ENCODE measurements at regions not wholly inside any gene's neighbourhood (a gene's known extent, or its start where the extent isn't known, plus 50 kb on each side); places are given as distances from the start of the nearest gene placed in this dataset.
"Not testable (repeated sequence)": the region's sequence is repeated elsewhere in the genome, so short reads cannot be mapped to it uniquely, and the experiment has no call there.

GRCh38 chr10:64441872-64442271 lies 920.7 kb downstream of the REEP3 start:
- intact Hi-C loops (cut with DNase I): not testable (repeated sequence)
- DNase-seq: peak in 3 of 10 donors; percentile 57 to 70 (median 61)

GRCh38 chr10:64444163-64444562 lies 923.0 kb downstream of the REEP3 start:
- no peak for DNase-seq
- intact Hi-C loops (cut with DNase I): no loop called here

GRCh38 chr10:64444564-64444963 lies 923.4 kb downstream of the REEP3 start:
- intact Hi-C loops (cut with DNase I): no loop called here
- no peak for DNase-seq

DNA sequence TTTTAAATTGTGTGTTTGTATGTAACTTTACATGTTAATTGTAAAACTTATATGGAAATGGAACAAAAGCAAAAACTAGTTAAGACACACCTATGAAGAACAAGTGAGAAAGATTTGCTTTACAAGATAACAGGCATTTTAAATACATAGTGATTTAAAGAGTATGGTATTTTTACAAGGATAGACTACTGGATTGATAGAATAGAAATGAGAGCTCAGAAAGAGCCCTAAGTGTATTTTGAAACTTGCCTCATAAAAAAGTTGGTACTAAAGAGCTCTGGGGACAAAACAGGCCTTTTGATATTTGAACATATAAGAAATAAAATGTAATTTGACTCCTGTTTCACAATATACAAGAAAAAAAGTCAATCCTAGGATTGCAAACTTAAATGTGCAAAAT lies 928.4 kb downstream of the REEP3 start:
- DNase-seq: no peak
- intact Hi-C loops (cut with DNase I): no loop called here

GRCh38 chr10:64450312-64450711 lies 929.1 kb downstream of the REEP3 start:
- intact Hi-C loops (cut with DNase I): no loop called here
- DNase-seq: no peak

GRCh38 chr10:64454962-64455361 lies 933.8 kb downstream of the REEP3 start:
- intact Hi-C loops (cut with DNase I): no loop called here
- no peak for DNase-seq

DNA sequence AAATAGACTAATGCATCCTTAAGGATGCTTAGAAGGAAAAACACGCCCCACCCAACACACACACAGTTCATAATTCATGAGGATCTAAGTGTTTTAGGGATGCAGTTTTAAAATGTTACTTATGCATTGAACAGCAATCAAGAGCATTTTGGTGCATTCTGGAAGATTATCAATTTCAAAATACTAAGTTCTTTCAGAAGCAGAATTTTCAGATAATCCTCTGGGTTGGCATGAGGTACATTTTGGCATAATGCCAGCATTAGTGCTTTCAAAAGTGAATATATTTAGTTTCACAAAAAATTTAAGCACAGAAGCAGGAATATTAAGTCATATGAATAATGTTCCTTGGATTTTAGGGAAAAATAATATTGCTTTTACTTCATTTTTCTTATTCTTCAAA lies 937.1 kb downstream of the REEP3 start:
- intact Hi-C loops (cut with DNase I): no loop called here
- DNase-seq: no peak

DNA sequence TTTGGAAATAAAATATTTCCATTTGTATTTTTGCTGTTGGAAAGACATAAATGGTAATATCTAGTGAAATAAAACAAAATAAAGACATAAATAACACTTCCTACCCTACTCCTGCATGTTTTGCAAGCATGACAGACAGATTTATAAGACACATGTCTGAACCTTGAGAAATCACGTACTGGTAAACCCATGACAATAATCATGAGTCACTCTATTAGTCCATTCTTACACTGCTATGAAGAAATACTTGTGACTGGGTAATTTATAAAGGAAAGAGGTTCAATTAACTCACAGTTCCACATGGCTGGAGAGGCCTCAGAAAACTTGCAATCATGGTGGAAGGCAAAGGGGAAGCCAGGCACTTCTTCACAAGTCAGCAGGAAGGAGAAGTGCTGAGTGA lies 942.2 kb downstream of the REEP3 start:
- no peak for DNase-seq
- intact Hi-C loops (cut with DNase I): no loop called here

- intact Hi-C loops (cut with DNase I): no loop called here
- no peak for DNase-seq
These were observed 944.5 kb downstream of the REEP3 start for GRCh38 chr10:64465653-64466052.

DNA sequence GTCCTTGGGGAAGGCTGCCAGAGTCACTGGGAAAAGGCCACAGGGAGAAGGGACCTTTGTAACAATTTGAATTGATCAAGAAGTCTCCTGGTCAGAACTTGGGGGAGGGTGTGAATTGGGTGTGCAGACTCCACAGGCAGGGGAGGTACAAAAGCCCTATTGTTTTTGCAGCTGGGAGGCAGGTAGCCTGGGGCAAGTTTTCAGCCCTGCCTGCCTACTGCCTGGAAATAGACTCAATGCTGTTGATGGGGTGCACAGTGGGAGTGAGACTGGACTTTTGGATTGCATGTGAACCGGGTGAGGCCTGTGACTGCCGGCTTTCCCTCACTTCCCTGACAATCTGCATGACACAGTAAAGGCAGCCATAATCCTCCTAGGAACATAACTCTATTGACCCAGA lies 947.0 kb downstream of the REEP3 start:
- intact Hi-C loops (cut with DNase I): no loop called here
- peak in 1 of 10 donors; percentile 58 for DNase-seq

DNA sequence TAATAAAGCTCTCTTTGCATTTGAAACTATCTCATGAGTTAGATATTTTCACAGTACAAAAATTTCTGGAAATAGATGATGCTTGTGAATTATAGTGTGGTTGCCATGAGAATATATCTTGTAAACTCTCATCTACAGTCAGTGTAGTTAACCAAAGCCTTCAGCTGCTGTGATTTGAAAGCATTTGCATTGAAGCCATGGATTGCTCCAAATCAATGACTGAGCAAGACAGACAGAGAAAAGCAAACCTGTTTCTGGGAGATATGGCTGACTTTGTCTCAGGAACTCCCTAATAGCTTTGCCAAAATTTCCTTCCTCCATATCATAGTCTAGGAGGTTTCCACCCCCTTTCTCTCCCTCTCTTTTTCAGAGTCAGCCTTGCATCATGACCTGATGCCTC lies 955.3 kb downstream of the REEP3 start:
- DNase-seq: no peak
- intact Hi-C loops (cut with DNase I): no loop called here

DNA sequence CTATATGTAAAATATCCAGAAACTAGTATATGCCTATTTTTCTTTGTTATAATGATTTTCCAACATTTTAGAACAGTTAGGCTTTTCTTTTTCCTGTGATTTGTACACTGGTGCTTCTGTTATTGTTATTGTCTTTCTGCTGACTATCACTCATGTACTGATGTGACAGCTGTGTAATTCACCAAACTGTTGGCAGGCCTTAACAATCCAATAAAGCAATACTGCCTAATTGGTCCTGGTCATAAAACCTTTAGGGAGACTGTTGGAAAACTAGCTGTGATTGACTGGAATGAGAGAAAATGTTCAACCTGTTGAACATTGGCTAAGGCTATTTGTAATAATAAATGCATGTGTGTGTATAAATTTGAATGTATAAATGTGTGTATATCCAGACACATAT lies 956.6 kb downstream of the REEP3 start:
- DNase-seq: no peak
- intact Hi-C loops (cut with DNase I): no loop called here

DNA sequence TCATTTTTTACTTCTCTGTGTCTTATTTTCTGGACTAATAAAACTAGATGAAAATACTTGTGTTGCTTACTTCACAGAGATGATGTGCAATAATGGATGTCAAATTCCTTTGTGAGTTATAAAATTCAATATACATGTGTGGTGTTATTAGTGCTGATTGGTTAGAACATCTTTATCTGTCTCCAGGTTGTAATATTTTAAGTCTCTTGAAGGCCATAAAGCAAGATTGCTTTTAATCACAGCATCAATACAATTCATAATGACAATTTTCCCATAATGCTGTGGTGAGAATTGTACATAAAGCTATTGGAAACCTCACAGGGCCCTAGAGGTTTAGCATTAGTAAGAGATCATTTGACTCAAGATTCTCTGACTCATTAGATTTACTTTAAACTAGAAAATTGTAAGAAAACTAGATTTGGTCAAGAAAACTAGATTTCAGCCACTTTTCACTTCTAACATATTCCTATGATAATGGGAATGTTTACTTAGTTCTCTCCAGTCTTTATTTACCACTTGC lies 963.7 kb downstream of the REEP3 start:
- no peak for DNase-seq
- intact Hi-C loops (cut with DNase I): no loop called here

DNA sequence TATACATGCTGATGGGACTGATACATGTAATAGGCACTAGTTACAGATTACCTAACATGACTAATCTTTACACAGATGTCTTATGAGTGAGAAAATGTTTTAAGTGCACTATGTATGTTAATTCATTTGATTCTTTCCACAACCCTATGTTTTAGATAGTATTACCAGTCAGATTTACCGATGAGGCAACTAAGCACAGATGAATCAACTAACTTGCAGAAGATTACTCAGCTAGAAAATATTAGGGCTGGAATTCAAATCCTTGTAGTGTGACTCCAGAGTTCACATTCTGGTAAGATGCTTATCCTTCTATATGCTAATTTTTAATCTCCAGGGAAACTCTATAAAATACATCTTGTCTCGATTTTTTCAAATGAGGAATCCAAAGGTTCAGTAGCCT lies 964.9 kb downstream of the REEP3 start:
- no peak for DNase-seq
- intact Hi-C loops (cut with DNase I): no loop called here

DNA sequence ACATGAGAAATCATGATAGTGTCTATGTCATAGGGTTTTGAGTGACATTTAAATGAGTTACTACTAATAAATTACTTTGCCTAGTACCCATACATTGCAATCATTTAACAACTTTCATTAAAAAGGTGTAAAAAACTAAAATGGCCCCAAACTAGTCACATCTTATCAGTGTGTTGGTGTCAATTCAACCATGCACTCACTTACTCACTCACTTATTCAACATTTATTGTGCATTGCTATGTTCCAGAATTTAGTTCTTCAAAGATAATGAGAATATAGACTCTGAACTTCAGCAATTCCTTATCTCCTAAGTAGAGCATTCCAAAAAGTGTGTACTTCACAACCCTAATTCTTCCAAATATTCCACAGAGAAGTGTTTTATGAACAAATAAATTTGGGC lies 965.7 kb downstream of the REEP3 start:
- DNase-seq: no peak
- intact Hi-C loops (cut with DNase I): no loop called here

DNA sequence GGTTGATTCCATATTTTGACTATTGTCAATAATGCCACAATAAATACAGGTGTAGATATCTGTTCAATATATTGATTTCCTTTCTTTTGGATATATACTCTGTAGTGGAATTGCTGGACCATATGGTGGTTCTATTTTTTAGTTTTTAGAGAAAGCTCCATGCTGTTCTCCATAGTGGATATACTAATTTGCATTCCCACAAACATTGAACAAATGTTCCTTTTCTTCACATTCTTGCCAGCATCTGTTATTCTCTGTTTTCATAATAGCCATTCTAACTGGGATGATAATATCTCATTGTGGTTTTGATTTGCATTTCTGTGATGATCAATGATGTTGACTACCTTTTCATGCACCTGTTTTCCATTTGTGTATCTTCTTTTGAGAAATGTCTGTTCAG lies 973.7 kb downstream of the REEP3 start:
- intact Hi-C loops (cut with DNase I): no loop called here
- no peak for DNase-seq

- DNase-seq: no peak
- intact Hi-C loops (cut with DNase I): no loop called here
These were observed 976.1 kb downstream of the REEP3 start for GRCh38 chr10:64497306-64497705.

DNA sequence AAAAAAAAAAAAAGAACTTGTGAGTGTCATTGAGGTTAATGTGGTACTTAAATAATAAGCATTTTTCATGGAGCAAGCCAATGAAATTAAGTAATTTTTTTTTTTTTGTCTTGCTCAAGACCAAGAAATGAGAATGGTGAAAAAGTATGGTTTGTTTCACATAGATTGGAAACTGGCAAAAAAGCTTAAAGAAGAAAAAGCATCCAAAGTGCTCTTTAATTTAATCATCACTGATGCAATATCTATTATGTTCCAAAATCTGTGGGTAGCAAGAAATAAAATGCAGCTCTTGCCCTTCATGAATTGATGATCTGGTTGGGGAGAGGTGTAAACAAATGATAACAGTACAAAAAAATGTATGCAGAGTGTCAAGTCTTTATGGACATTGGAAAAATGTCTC lies 980.6 kb downstream of the REEP3 start:
- no peak for DNase-seq
- intact Hi-C loops (cut with DNase I): no loop called here

GRCh38 chr10:64502936-64503335 lies 981.7 kb downstream of the REEP3 start:
- DNase-seq: no peak
- intact Hi-C loops (cut with DNase I): no loop called here

- intact Hi-C loops (cut with DNase I): no loop called here
- no peak for DNase-seq
These were observed 982.2 kb downstream of the REEP3 start for GRCh38 chr10:64503429-64503828.

- intact Hi-C loops (cut with DNase I): no loop called here
- DNase-seq: no peak
These were observed 984.3 kb downstream of the REEP3 start for GRCh38 chr10:64505501-64505900.

DNA sequence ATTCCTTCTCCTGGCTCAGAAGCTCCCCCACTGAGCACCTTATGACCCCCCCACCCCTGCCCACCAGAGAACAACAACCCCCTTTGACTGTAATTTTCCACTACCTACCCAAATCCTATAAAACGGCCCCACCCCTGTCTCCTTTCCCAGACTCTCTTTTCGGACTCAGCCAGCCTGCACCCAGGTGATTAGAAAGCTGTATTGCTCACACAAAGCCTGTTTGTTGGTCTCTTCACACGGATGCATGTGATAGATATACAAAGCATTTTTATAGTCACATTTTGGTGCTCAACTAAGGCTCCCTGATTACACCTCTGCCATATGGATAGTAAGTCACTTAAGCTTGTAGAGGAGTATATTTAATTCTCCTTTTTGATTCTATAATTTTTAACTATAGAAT lies 985.8 kb downstream of the REEP3 start:
- intact Hi-C loops (cut with DNase I): no loop called here
- no peak for DNase-seq

DNA sequence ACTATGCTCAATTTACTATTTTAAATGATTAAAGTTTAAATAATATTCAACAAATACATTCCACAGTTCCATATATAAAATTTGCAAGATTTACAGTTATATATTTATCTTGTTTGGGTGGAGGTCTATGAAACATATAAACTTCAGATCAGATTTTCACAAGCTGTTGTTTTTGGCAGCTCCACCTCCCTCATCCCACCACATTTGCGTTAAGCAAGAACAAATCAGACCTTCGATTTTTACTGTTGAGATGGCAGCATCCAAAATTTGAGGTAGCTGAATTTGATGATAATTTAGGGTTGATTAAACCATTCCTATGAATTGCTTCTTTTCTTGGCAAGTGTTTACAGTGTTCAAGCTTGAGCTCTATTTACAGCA lies 986.4 kb downstream of the REEP3 start:
- intact Hi-C loops (cut with DNase I): no loop called here
- no peak for DNase-seq

Measured in posterior cingulate gyrus (tissue), 11 donors.